H9 (cell line): ENCODE measurements at regions not wholly inside any gene's neighbourhood (a gene's known extent, or its start where the extent isn't known, plus 50 kb on each side); places are given as distances from the start of the nearest gene placed in this dataset.

Source experiments
- DNase-seq: peaks from one replicate; pipeline ENCODE4 v3.0.0-alpha.2; 2017
- H2AFZ ChIP-seq: one replicate; pipeline ENCODE4 v1.6.1; 2013; ENCODE audit warnings: mild to moderate bottlenecking, low read length, control low read depth, moderate library complexity
- H2AK5ac ChIP-seq: 2 replicates; pipeline ENCODE4 v1.6.1; 2013; ENCODE audit warnings: low read length, control low read depth, mixed read lengths; ENCODE audit not compliant: insufficient read length
- H2BK120ac ChIP-seq: one replicate; pipeline ENCODE4 v1.6.1; 2013; ENCODE audit warnings: low read depth, mild to moderate bottlenecking, low read length, control low read depth, inconsistent platforms; ENCODE audit not compliant: poor library complexity, severe bottlenecking
- H2BK12ac ChIP-seq: 2 replicates; pipeline ENCODE4 v1.6.1; 2013; ENCODE audit warnings: low read length, control low read depth, mixed read lengths, low read depth; ENCODE audit not compliant: insufficient read length
- H2BK15ac ChIP-seq: 2 replicates; pipeline ENCODE4 v1.6.1; 2013; ENCODE audit warnings: low read depth, low read length, control low read depth
- H2BK20ac ChIP-seq: one replicate; pipeline ENCODE4 v1.6.1; 2013; ENCODE audit warnings: low read depth, mild to moderate bottlenecking, low read length, control low read depth, inconsistent platforms; ENCODE audit not compliant: poor library complexity, severe bottlenecking
- H2BK5ac ChIP-seq: 2 replicates; pipeline ENCODE4 v1.6.1; 2013; ENCODE audit warnings: low read length, control low read depth, mixed read lengths; ENCODE audit not compliant: insufficient read length
- H3K14ac ChIP-seq: 2 replicates; pipeline ENCODE4 v1.6.1; 2013; ENCODE audit warnings: low read length, control low read depth; ENCODE audit not compliant: insufficient read depth
- H3K18ac ChIP-seq: 2 replicates; pipeline ENCODE4 v1.6.1; 2013; ENCODE audit warnings: low read depth, mild to moderate bottlenecking, mixed read lengths, low read length, control low read depth; ENCODE audit not compliant: insufficient read length
- H3K23ac ChIP-seq: 2 replicates; pipeline ENCODE4 v1.6.1; 2013; ENCODE audit warnings: low read length, control low read depth, mixed read lengths, low read depth; ENCODE audit not compliant: insufficient read length
- H3K23me2 ChIP-seq: 2 replicates; pipeline ENCODE4 v1.6.1; 2013; ENCODE audit warnings: low read depth, mild to moderate bottlenecking, mixed read lengths, low read length, control low read depth; ENCODE audit not compliant: insufficient read length, poor library complexity, severe bottlenecking
- H3K27ac ChIP-seq: 2 replicates; pipeline ENCODE4 v1.5.1; 2013; ENCODE audit warnings: low read length, control low read depth, mixed read lengths, low read depth; ENCODE audit not compliant: insufficient read length
- H3K27me3 ChIP-seq: 2 replicates; pipeline ENCODE4 v1.6.1; 2013; ENCODE audit warnings: low read length, control low read depth, inconsistent platforms; ENCODE audit not compliant: insufficient read depth
- H3K4ac ChIP-seq: 2 replicates; pipeline ENCODE4 v1.6.1; 2013; ENCODE audit warnings: low read depth, mild to moderate bottlenecking, control low read depth, inconsistent platforms, low read length, moderate library complexity
- H3K4me1 ChIP-seq: 2 replicates; pipeline ENCODE4 v1.6.1; 2013; ENCODE audit warnings: low read length, control low read depth, inconsistent platforms; ENCODE audit not compliant: insufficient read depth
- H3K4me2 ChIP-seq: 2 replicates; pipeline ENCODE4 v1.6.1; 2013; ENCODE audit warnings: low read length, control low read depth, mixed read lengths; ENCODE audit not compliant: insufficient read length, insufficient read depth
- H3K56ac ChIP-seq: 2 replicates; pipeline ENCODE4 v1.6.1; 2013; ENCODE audit warnings: low read depth, mild to moderate bottlenecking, mixed read lengths, low read length, control low read depth; ENCODE audit not compliant: insufficient read length
- H3K79me1 ChIP-seq: 2 replicates; pipeline ENCODE4 v1.6.1; 2013; ENCODE audit warnings: low read depth, mild to moderate bottlenecking, moderate library complexity, low read length, control low read depth, inconsistent platforms; ENCODE audit not compliant: insufficient read depth, poor library complexity, severe bottlenecking
- H3K79me2 ChIP-seq: 2 replicates; pipeline ENCODE4 v1.6.1; 2013; ENCODE audit warnings: low read length, control low read depth, inconsistent platforms; ENCODE audit not compliant: insufficient read depth
- H3K9ac ChIP-seq: 2 replicates; pipeline ENCODE4 v1.6.1; 2013; ENCODE audit warnings: low read length, control low read depth, mixed read lengths; ENCODE audit not compliant: insufficient read length; ENCODE audit errors: extremely low read depth
- H3K9me3 ChIP-seq: one replicate; pipeline ENCODE4 v1.6.1; 2013; ENCODE audit warnings: low read depth, low read length, inconsistent platforms; ENCODE audit not compliant: control insufficient read depth
- H3T11ph ChIP-seq: one replicate; pipeline ENCODE4 v1.6.1; 2013; ENCODE audit warnings: mild to moderate bottlenecking, low read length, control low read depth, inconsistent platforms
- H4K20me1 ChIP-seq: one replicate; pipeline ENCODE4 v1.6.1; 2013; ENCODE audit not compliant: control insufficient read depth, insufficient read length, insufficient read depth
- H4K5ac ChIP-seq: 2 replicates; pipeline ENCODE4 v1.6.1; 2013; ENCODE audit warnings: low read depth, mild to moderate bottlenecking, mixed read lengths, low read length, control low read depth; ENCODE audit not compliant: insufficient read length
- H4K8ac ChIP-seq: replicated peaks from 2 replicates; pipeline ENCODE4 v1.6.1; 2013; ENCODE audit warnings: low read length, control low read depth, mixed read lengths, low read depth; ENCODE audit not compliant: insufficient read length
- H4K91ac ChIP-seq: 2 replicates; pipeline ENCODE4 v1.6.1; 2013; ENCODE audit warnings: low read depth, mild to moderate bottlenecking, moderate library complexity, mixed read lengths, low read length, control low read depth; ENCODE audit not compliant: insufficient read length
- H3K27ac Mint-ChIP-seq, 3 experiments: 2 replicates in 2 of 3; 3 replicates in 1 of 3; pipeline ENCODE4 v1.8.0; 2020 to 2021; ENCODE audit warnings: mixed read lengths in 3 of 3, mild to moderate bottlenecking in 1 of 3, moderate library complexity in 1 of 3
- H3K27me3 Mint-ChIP-seq: 2 replicates; pipeline ENCODE4 v1.8.0; 2021; ENCODE audit warnings: low read depth, mild to moderate bottlenecking, moderate library complexity, mixed read lengths
- H3K36me3 Mint-ChIP-seq, 3 experiments: 2 replicates in 2 of 3; 3 replicates in 1 of 3; pipeline ENCODE4 v1.8.0; 2020 to 2021; ENCODE audit warnings: low read depth in 3 of 3, mixed read lengths in 3 of 3; ENCODE audit not compliant: insufficient read depth in 1 of 3
- H3K4me1 Mint-ChIP-seq, 2 experiments: 2 replicates each; pipeline ENCODE4 v1.8.0; 2020; ENCODE audit warnings: mixed read lengths in 2 of 2
- H3K4me3 Mint-ChIP-seq, 2 experiments: 2 replicates in 1 of 2; 3 replicates in 1 of 2; pipeline ENCODE4 v1.8.0; 2020 to 2021; ENCODE audit warnings: mild to moderate bottlenecking in 2 of 2, mixed read lengths in 2 of 2, moderate library complexity in 1 of 2
- H3K9me3 Mint-ChIP-seq, 2 experiments: 2 replicates in 1 of 2; 3 replicates in 1 of 2; pipeline ENCODE4 v1.8.0; 2020; ENCODE audit warnings: mild to moderate bottlenecking in 2 of 2, mixed read lengths in 2 of 2, moderate library complexity in 1 of 2
- CTCF ChIP-seq: fragments of 200-600 bp; sonication (generic); conservative IDR thresholded peaks from 3 replicates; pipeline ENCODE4 v1.8.0; 2021; ENCODE audit warnings: antibody characterized with exemption, mild to moderate bottlenecking
- WGBS: extraction: QIAGEN DNeasy Blood & Tissue Kit; methylation state at CpG from one replicate; pipeline ENCODE4 v1.1.7; 2013; ENCODE audit warnings: missing lambda C conversion rate, low lambda C conversion rate, mixed read lengths; ENCODE audit not compliant: insufficient read length; ENCODE audit errors: extremely low coverage; 5-methylcytosine and 5-hydroxymethylcytosine counted together

DNA sequence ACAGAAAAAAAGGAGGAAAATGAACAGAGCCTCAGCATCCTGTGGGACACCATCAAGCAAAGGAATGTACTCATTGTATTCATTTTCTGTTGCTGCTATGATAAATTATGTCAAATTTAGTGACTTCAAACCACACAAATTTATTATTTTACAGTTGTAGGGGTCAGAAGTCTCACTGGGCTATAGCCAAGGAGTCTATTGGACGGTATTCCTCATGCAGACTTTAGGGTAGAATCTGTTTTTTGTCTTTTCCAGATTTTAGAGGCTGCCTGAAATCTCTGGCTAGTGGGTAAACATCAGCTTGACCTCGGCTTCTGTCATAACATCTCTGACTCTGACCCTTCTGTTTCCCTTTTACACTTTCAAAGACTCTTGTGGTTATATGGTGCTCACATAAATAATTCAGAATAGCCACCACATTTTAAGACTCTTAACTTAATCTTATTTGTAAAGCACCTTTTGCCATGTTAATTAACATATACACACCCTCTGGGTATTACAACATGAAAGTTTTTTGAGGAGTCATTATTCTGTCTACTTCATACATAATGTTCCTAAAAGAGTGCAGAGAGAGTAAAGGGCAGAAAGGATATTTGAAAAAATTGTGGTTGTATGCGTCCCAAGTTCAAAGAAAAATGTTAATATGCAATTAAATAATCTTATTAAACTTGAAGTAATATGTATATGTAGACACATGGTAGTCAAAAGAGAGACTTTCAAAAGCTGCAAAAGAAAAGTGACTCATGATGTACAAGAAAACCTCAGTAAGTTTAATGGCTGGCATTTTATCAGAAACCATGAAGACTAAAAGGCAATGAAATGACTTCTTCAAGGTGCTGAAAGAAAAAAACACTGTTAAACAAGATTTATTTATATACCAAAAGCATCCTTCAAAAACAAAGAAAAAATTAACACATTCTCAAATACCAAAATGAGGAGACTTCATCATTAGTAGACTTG is 70.8 kb upstream of the MEOX2 start:
- no peaks in the 10 kb centered on the region; a peak in 1 of 5 replicates for H3K9me3 Mint-ChIP-seq
- no peaks in the 10 kb centered on the region for H3K9me3 ChIP-seq
- no peak overlapping the region for H2BK12ac ChIP-seq
- no peak overlapping the region for H2AFZ ChIP-seq
- H2BK5ac ChIP-seq, result no peak overlapping the region
- H4K8ac ChIP-seq, result no peak overlapping the region
- H3K27ac ChIP-seq, result no peak overlapping the region
- H4K20me1 ChIP-seq, result no peaks in the 10 kb centered on the region
- H2BK120ac ChIP-seq, result no peak overlapping the region
- H2BK20ac ChIP-seq, result no peak overlapping the region
- no peaks in the 10 kb centered on the region for H3K79me1 ChIP-seq
- no peaks in the 10 kb centered on the region for H3K4me1 Mint-ChIP-seq
- no peak overlapping the region for H2AK5ac ChIP-seq
- no peak overlapping the region for H4K5ac ChIP-seq
- H3K9ac ChIP-seq, result no peak overlapping the region
- no CpG with 5 or more reads among the region's 3 CpGs for WGBS
- H3K4ac ChIP-seq, result no peak overlapping the region
- DNase-seq, result no peak
- H3K27me3 ChIP-seq, result no peaks in the 10 kb centered on the region
- no peak overlapping the region for H3K56ac ChIP-seq
- H3K36me3 Mint-ChIP-seq, result no peaks in the 10 kb centered on the region
- H3K79me2 ChIP-seq, result no peaks in the 10 kb centered on the region
- no peak for TF ChIP-seq CTCF
- no peaks in the 10 kb centered on the region for H3K4me1 ChIP-seq
- no peak overlapping the region for H3T11ph ChIP-seq
- no peak overlapping the region for H3K4me3 Mint-ChIP-seq
- no peak overlapping the region for H2BK15ac ChIP-seq
- no peaks in the 10 kb centered on the region for H3K27me3 Mint-ChIP-seq
- H3K27ac Mint-ChIP-seq, result no peak overlapping the region
- H3K23ac ChIP-seq, result no peak overlapping the region
- no peak overlapping the region for H3K14ac ChIP-seq
- H3K18ac ChIP-seq, result no peak overlapping the region
- H4K91ac ChIP-seq, result no peak overlapping the region
- no peaks in the 10 kb centered on the region for H3K23me2 ChIP-seq
- no peak overlapping the region for H3K4me2 ChIP-seq
